ENCODE measurements at regions not wholly inside any gene's neighbourhood (a gene's known extent, or its start where the extent isn't known, plus 50 kb on each side); places are given as distances from the start of the nearest gene placed in this dataset.

DNA sequence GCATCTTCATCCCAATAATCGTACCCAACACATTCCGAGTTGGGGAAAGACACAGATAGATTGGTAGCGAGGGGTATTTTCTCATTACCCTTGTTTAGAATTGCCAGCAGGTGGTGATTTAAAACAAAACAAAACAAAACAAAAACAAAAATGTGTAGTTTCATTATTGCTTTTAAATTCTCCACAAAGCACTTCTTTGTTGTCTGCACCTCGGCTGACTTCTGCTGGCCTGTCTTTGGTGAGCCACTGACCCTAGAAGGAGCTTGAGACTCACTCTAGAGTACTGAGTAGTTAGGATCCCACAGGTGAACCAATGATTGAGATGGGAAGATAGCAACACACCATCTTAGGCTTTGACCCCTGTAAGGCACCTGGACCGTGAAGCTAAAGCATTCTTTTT is 105.4 kb upstream of the BET1 start:
- no peak for TF ChIP-seq EZH2phosphoT487 (IDR thresholded peaks at IDR 0.05; ENCODE audit: low read depth)
- TF ChIP-seq, protein P1, sequence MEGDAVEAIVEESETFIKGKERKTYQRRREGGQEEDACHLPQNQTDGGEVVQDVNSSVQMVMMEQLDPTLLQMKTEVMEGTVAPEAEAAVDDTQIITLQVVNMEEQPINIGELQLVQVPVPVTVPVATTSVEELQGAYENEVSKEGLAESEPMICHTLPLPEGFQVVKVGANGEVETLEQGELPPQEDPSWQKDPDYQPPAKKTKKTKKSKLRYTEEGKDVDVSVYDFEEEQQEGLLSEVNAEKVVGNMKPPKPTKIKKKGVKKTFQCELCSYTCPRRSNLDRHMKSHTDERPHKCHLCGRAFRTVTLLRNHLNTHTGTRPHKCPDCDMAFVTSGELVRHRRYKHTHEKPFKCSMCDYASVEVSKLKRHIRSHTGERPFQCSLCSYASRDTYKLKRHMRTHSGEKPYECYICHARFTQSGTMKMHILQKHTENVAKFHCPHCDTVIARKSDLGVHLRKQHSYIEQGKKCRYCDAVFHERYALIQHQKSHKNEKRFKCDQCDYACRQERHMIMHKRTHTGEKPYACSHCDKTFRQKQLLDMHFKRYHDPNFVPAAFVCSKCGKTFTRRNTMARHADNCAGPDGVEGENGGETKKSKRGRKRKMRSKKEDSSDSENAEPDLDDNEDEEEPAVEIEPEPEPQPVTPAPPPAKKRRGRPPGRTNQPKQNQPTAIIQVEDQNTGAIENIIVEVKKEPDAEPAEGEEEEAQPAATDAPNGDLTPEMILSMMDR (IDR thresholded peaks at IDR 0.05; ENCODE audit: low read depth, low read length) = no peak

Data from OCI-LY3 (cell line).